ENCODE measurements at regions not wholly inside any gene's neighbourhood (a gene's known extent, or its start where the extent isn't known, plus 50 kb on each side); places are given as distances from the start of the nearest gene placed in this dataset.

DNA sequence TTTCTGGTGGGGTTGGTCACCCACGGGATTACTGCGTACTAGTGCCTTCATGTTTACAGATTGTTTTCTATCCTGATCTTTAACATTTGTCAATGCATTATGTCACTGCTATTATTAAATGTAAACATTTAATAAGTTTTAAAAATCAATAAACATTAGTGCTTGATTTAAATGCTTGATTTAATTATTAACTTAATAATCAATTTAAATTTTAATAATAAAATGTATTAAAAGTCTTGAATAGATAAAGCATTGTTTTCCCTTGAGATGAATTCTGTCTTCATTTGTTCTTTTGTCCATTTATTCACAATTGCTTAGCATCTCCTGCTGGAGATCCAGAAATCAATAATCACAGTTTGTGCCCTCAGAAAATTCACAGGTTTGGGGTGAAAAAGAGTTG lies 201.8 kb upstream of the HDAC9 start:
- no peak overlapping the region for H3K27ac ChIP-seq
- no peak for DNase-seq (ENCODE audit: low spot score)
- no peak overlapping the region for H3K4me3 ChIP-seq
- TF ChIP-seq, protein P1, sequence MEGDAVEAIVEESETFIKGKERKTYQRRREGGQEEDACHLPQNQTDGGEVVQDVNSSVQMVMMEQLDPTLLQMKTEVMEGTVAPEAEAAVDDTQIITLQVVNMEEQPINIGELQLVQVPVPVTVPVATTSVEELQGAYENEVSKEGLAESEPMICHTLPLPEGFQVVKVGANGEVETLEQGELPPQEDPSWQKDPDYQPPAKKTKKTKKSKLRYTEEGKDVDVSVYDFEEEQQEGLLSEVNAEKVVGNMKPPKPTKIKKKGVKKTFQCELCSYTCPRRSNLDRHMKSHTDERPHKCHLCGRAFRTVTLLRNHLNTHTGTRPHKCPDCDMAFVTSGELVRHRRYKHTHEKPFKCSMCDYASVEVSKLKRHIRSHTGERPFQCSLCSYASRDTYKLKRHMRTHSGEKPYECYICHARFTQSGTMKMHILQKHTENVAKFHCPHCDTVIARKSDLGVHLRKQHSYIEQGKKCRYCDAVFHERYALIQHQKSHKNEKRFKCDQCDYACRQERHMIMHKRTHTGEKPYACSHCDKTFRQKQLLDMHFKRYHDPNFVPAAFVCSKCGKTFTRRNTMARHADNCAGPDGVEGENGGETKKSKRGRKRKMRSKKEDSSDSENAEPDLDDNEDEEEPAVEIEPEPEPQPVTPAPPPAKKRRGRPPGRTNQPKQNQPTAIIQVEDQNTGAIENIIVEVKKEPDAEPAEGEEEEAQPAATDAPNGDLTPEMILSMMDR (IDR thresholded peaks at IDR 0.05), result no peak

DNA sequence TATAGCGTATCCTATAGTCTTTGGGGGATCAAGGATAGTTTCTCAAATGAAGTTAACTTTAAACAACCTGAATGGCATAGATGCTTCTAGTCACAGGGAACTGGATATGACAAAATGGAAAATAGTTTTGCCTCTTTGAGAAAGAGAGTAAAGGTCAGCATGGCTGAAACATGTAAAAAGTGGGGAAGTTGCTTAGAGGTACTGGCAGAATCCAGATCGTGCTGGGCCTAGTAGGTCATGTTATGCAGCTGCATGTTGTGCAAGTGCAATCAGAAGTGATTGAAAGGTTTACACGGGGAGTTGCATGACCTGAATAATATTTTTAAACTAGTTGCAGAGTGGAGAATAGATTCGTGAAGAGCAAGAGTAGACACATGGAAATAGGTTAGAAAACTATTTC lies 201.1 kb upstream of the HDAC9 start:
- Histone ChIP-seq H3K27ac (no peak overlapping the region), H3K4me3 (no peak overlapping the region)
- no peak for DNase-seq (ENCODE audit: low spot score)
- TF ChIP-seq, protein P1 (IDR thresholded peaks at IDR 0.05), result no peak

DNA sequence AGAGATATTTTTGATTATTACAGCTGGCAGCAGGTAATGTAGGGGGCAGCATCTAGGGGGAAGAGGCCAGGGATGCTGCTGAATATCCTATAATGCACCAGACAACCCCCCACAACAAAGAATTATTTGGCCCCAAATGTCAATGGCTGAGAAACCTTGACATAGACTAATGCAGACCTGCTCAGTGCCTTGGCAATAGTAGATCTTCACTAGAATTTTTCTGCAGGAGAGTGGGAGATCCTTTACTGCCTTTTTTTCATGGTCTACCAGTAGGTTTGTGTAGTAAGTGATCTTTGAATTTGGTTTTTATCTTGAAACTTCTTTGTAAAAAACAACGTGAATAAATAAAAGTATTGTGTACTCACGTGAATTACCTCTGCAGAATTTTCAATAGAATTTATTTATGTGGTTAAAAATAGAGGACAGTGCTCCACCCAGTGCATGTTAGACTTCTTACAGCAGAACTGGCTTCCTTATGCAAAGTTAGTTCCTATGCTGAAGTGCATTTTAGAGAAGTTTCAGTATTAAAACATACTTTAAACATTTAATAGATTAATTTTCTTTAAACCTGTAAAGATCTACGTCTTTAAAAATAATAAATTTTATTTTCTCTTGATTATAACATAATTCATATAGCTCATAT lies 199.6 kb upstream of the HDAC9 start:
- TF ChIP-seq, protein P1 (IDR thresholded peaks at IDR 0.05), result no peak
- DNase-seq (ENCODE audit: low spot score), result no peak
- Histone ChIP-seq H3K4me3 (no peak overlapping the region), H3K27ac (no peak overlapping the region)

DNA sequence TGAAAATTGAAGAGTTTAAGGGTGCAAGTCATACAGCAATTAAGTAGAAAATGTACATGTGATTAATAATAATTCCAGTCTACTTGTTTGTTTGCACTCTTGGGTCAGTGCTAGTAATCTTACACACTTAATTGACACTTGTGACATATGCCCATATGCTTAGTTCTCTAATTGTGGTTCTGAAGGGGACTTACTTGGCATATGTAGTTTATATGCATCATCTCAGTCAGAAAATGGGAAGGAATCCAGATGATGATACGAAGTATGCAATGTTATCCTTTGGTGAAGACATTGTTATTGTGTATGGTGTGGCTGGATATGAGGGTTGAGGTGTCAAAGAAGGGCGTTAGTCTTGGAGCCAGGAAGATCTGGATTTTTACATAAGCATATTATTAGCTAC lies 193.5 kb upstream of the HDAC9 start:
- Histone ChIP-seq H3K4me3 (no peak overlapping the region), H3K27ac (no peak overlapping the region)
- TF ChIP-seq, protein P1 (IDR thresholded peaks at IDR 0.05), result no peak
- no peak for DNase-seq (ENCODE audit: low spot score)

DNA sequence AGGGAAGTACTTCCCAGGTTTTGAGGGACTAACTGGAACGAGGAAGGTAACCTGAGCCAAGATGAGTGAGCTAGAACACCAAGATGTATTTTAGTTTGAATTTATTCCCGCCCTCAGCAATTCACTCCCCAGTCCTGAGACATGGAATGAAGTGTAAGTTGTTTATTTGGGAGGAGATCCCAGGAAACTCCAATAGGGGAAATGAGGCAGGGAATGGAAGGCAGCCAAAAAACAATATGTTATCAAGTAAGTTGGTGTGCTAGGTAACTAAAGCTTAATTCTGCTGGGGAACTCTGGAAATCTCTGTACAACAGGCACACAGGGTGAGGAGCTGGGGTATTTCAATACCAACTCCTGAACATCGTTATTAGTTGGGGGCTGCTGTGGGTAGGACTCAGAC lies 189.7 kb upstream of the HDAC9 start:
- no peak for DNase-seq (ENCODE audit: low spot score)
- TF ChIP-seq, protein P1 (IDR thresholded peaks at IDR 0.05), result no peak
- Histone ChIP-seq H3K27ac (no peak overlapping the region), H3K4me3 (no peak overlapping the region)

DNA sequence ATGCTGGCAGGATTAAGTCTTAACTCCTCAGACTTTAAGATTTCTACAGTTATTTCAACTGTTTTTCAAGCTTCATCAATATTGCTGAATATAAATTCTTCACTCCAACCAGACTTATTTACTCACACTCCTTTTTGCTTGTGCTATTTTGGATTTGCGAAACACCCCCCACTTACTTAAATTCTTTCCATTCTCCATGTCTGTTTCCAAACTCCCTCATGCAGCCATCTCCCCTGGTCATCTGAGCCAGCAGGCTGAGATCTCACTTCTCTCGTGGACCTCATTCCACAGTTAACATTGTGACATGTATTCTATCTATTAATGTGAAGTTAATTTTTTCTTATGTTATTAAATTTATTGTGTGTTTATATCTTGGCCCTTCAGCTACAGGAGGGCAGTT lies 188.9 kb upstream of the HDAC9 start:
- no peak for DNase-seq (ENCODE audit: low spot score)
- no peak overlapping the region for H3K4me3 ChIP-seq
- TF ChIP-seq, protein P1 (IDR thresholded peaks at IDR 0.05), result no peak
- H3K27ac ChIP-seq, result no peak overlapping the region

DNA sequence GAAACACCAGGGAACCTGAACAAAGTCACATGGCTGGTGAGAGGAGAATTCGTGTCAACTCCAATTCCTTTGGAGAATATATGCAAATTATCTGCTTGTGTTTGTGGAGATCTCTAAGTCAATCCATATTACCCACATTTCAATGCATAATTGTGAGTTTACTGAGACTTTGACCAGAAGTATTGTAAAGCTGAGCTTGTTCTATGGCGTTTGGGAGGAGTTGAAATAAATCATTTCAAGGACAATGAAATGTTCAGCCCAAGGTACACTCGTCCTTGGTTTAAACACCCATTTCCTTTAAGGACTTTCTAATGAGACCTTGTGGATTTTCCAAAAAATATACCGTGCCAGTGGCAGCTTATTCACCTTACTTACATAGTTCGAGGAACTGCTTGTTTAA lies 186.6 kb upstream of the HDAC9 start:
- TF ChIP-seq, protein P1 (IDR thresholded peaks at IDR 0.05), result no peak
- H3K27ac ChIP-seq, result no peak overlapping the region

More for the DNA sequence above, 186.6 kb upstream of the HDAC9 start:
- H3K4me3 ChIP-seq, result no peak overlapping the region
- no peak for DNase-seq (ENCODE audit: low spot score)

Data from coronary artery (tissue), 2 donors.